Panc1 (cell line): ENCODE measurements at regions not wholly inside any gene's neighbourhood (a gene's known extent, or its start where the extent isn't known, plus 50 kb on each side); places are given as distances from the start of the nearest gene placed in this dataset.

ENCODE experiments used
- ATAC-seq: fragments of 200-7000 bp; cut with Tn5 transposase; 2 replicates; pipeline ENCODE4 v1.9.1; 2020; ENCODE audit warnings: mild to moderate bottlenecking, moderate library complexity
- BruUV-seq: library from RNA; stranded (reverse); fragments of 400-500 nt; replicated peaks from 2 replicates; lab custom pipeline; 2021; lab: Mats Ljungman, UMichigan
- CTCF ChIA-PET: fragments of 300-600 bp; sonication (Branson Sonifier 250); formaldehyde crosslinking; loops from one replicate; lab custom pipeline; 2022; ENCODE audit warnings: antibody characterized with exemption; lab: Charles Lee
- POLR2A ChIA-PET: fragments of 300-600 bp; sonication (Branson Sonifier 250); formaldehyde crosslinking; loops from one replicate; lab custom pipeline; 2022; ENCODE audit warnings: antibody characterized with exemption; lab: Charles Lee
- DNase-seq: peaks from one replicate; pipeline ENCODE4 v3.0.0-alpha.2; 2010; ENCODE audit warnings: low read depth, low spot score
- H3K27ac ChIP-seq: 2 replicates; pipeline ENCODE4 v1.5.1; 2011; ENCODE audit warnings: mild to moderate bottlenecking, low read length, inconsistent platforms
- H3K27me3 ChIP-seq: fragments of 200-500 bp; sonication (Bioruptor generic); 2 replicates; pipeline ENCODE4 v1.6.0; 2014; ENCODE audit warnings: low read length, inconsistent platforms; ENCODE audit not compliant: control insufficient read depth, insufficient read depth
- H3K36me3 ChIP-seq: fragments of 200-500 bp; sonication (Bioruptor generic); 2 replicates; pipeline ENCODE4 v1.5.1; 2014; ENCODE audit warnings: inconsistent platforms, mild to moderate bottlenecking, low read length, moderate library complexity; ENCODE audit not compliant: control insufficient read depth, insufficient read depth
- H3K4me1 ChIP-seq: 2 replicates; pipeline ENCODE4 v1.5.1; 2011; ENCODE audit warnings: inconsistent platforms, mild to moderate bottlenecking, low read length, moderate library complexity; ENCODE audit not compliant: control insufficient read depth, insufficient read depth
- H3K4me3 ChIP-seq, 2 experiments: 2 replicates each; pipeline ENCODE4 v1.5.1; 2011 to 2012; ENCODE audit warnings: low read depth in 2 of 2, low read length in 2 of 2, mild to moderate bottlenecking in 2 of 2, inconsistent platforms in 1 of 2, moderate library complexity in 1 of 2
- H3K9me3 ChIP-seq: fragments of 200-500 bp; sonication (Bioruptor generic); 2 replicates; pipeline ENCODE4 v1.5.1; 2014; ENCODE audit warnings: low read depth, mild to moderate bottlenecking, inconsistent platforms, low read length, moderate library complexity; ENCODE audit not compliant: control insufficient read depth, insufficient read depth
- POLR2AphosphoS5 ChIP-seq: IDR thresholded peaks from 2 replicates; pipeline ENCODE4 v1.6.1; 2012; ENCODE audit warnings: mild to moderate bottlenecking, low read depth, low read length, moderate library complexity
- SIN3A ChIP-seq: IDR thresholded peaks from 2 replicates; pipeline ENCODE4 v1.6.1; 2012; ENCODE audit warnings: low read depth, mild to moderate bottlenecking, low read length, moderate library complexity, borderline replicate concordance; ENCODE audit not compliant: insufficient read depth
- TCF7L2 ChIP-seq: IDR thresholded peaks from 2 replicates; pipeline ENCODE4 v1.6.1; 2011; ENCODE audit warnings: mild to moderate bottlenecking, low read depth, low read length, inconsistent platforms
- in situ Hi-C: cut with HindIII; loops from 2 replicates; pipeline ENCODE4 v1.10.0; 2016; ENCODE audit warnings: low sequenced_read_pairs, low pct_unique_long_range_greater_than_20kb
- intact Hi-C: fragments of 100-400 bp; cut with micrococcal nuclease; formaldehyde crosslinking; loops from one replicate; pipeline ENCODE4 v1.10.0; 2022; ENCODE audit not compliant: unreplicated experiment
- TF ChIP-seq, protein P1 (sequence below): fragments of 450-650 bp; IDR thresholded peaks from 2 replicates; pipeline ENCODE4 v1.5.1; 2017; ENCODE audit warnings: mild to moderate bottlenecking
- TF ChIP-seq, protein P2 (sequence below), 2 experiments: IDR thresholded peaks; 2 replicates each; pipeline ENCODE4 v1.6.1; 2011 to 2012; ENCODE audit warnings: low read depth in 2 of 2, control low read depth in 1 of 2, low read length in 1 of 2, mild to moderate bottlenecking in 1 of 2, moderate library complexity in 1 of 2; ENCODE audit not compliant: insufficient read depth in 1 of 2

DNA sequence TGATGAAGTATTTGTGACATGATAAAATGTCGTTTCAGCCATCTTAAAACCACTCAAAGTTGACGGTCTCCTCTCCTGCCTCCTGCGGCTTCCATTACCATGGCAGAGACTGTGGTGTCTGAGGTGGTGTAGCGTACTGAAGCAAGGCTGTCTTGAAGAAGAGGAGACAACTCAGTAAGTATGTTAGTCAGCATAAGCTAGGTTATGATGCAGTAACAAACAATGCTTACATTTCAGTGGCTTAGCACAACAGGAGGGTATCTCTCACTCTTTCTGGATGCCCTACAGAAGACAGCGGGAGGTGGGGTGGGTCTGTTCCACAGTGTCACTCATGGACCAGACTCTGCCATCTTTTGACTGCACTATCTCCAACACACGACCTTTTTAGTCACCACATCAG, 174.7 kb upstream of the AHI1 start:
- DNase-seq = no peak
- H3K9me3 ChIP-seq = no peaks in the 10 kb centered on the region
- in situ Hi-C loops (no loop called here), intact Hi-C loops (loop anchor here (10.0 kb wide), 1 partner anchor 553 kb away; no protein-coding TSS in a partner anchor)
- TF ChIP-seq SIN3A = no peak
- TF ChIP-seq, protein P1, sequence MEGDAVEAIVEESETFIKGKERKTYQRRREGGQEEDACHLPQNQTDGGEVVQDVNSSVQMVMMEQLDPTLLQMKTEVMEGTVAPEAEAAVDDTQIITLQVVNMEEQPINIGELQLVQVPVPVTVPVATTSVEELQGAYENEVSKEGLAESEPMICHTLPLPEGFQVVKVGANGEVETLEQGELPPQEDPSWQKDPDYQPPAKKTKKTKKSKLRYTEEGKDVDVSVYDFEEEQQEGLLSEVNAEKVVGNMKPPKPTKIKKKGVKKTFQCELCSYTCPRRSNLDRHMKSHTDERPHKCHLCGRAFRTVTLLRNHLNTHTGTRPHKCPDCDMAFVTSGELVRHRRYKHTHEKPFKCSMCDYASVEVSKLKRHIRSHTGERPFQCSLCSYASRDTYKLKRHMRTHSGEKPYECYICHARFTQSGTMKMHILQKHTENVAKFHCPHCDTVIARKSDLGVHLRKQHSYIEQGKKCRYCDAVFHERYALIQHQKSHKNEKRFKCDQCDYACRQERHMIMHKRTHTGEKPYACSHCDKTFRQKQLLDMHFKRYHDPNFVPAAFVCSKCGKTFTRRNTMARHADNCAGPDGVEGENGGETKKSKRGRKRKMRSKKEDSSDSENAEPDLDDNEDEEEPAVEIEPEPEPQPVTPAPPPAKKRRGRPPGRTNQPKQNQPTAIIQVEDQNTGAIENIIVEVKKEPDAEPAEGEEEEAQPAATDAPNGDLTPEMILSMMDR = no peak
- ChIA-PET POLR2A (no interaction called here), CTCF (no interaction called here)
- no peaks in the 10 kb centered on the region for H3K27me3 ChIP-seq
- H3K4me1 ChIP-seq = no peaks in the 10 kb centered on the region
- no peaks in the 10 kb centered on the region for H3K36me3 ChIP-seq
- ATAC-seq = no peak
- H3K27ac ChIP-seq = no peak overlapping the region
- BruUV-seq = no TSS peak
- H3K4me3 ChIP-seq = no peak overlapping the region

DNA sequence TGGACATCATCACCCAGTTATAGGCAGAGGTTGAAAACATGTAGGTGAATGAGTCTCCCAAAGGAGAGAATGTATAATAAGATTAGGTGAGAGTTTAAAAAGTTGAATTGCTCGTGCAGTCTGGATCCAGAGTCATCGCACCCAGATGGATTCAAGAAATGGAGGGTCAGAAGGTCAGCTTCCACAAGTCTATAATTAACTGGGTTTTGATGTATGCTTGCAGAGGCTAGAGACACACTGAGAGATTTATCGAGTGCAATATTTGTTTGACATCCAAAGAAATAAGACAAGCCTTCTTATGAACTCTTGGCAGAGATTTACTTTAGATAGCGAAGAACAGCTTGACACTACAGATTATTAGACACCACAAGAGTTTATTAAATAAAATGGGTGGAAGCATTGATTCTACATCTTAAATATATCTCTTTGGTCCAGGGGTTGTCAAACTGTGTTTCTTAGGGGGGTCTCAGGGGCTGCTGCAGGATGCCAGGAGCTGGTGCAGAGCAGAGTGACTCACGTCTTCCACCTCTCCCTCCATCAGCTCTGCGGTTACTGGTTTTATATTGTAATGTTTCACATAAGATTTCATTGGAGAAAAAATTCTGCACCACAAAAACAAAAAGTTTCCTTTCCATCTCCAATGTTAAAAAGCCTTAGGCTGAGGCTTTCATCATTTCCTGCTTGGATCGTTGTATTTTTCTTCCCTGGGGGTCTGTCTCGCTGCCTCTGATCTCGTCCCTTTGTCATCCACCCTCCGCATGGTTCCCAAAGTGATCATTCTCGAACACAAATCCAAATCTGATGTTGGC, 176.2 kb upstream of the AHI1 start:
- POLR2A ChIA-PET = no interaction called here
- Histone ChIP-seq H3K4me1 (no peaks in the 10 kb centered on the region), H3K27me3 (no peaks in the 10 kb centered on the region), H3K4me3 (no peak overlapping the region), H3K9me3 (no peaks in the 10 kb centered on the region), H3K36me3 (no peaks in the 10 kb centered on the region), H3K27ac (no peak overlapping the region)
- DNase-seq (no peak), ATAC-seq (no peak)
- intact Hi-C loops = loop anchor here (10.0 kb wide), 1 partner anchor 551 kb away; no protein-coding TSS in a partner anchor
- BruUV-seq = no TSS peak
- TF ChIP-seq SIN3A = no peak
- no peak for TF ChIP-seq TCF7L2
- CTCF ChIA-PET = no interaction called here
- in situ Hi-C loops = no loop called here

DNA sequence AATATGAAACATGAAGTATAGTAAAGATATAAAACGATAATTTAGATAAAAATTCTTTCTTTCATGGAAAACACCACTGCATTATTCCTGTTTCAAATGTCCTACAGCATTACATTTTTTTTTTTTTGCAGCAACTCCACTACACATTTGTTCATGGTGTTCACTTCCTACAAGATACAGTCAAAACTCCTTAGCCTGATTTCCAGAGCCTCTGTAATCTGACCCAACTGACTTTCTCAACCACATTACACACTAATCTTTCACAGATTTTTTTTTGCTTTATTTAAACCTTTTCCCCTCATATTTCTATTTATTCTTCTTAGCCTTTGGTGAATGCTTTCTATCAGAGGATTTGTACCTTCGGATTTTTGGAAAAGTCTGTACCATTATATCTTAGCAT, 176.5 kb upstream of the PDE7B start:
- no peak for DNase-seq
- H3K27ac ChIP-seq = no peak overlapping the region
- ChIA-PET POLR2A (no interaction called here), CTCF (no interaction called here)
- no peak for ATAC-seq
- in situ Hi-C loops (no loop called here), intact Hi-C loops (loop anchor here (10.0 kb wide), 1 partner anchor 550 kb away; no protein-coding TSS in a partner anchor)
- BruUV-seq = no TSS peak
- no peaks in the 10 kb centered on the region for H3K36me3 ChIP-seq
- TF ChIP-seq TCF7L2 (no peak), POLR2AphosphoS5 (no peak)
- TF ChIP-seq, protein P2, sequence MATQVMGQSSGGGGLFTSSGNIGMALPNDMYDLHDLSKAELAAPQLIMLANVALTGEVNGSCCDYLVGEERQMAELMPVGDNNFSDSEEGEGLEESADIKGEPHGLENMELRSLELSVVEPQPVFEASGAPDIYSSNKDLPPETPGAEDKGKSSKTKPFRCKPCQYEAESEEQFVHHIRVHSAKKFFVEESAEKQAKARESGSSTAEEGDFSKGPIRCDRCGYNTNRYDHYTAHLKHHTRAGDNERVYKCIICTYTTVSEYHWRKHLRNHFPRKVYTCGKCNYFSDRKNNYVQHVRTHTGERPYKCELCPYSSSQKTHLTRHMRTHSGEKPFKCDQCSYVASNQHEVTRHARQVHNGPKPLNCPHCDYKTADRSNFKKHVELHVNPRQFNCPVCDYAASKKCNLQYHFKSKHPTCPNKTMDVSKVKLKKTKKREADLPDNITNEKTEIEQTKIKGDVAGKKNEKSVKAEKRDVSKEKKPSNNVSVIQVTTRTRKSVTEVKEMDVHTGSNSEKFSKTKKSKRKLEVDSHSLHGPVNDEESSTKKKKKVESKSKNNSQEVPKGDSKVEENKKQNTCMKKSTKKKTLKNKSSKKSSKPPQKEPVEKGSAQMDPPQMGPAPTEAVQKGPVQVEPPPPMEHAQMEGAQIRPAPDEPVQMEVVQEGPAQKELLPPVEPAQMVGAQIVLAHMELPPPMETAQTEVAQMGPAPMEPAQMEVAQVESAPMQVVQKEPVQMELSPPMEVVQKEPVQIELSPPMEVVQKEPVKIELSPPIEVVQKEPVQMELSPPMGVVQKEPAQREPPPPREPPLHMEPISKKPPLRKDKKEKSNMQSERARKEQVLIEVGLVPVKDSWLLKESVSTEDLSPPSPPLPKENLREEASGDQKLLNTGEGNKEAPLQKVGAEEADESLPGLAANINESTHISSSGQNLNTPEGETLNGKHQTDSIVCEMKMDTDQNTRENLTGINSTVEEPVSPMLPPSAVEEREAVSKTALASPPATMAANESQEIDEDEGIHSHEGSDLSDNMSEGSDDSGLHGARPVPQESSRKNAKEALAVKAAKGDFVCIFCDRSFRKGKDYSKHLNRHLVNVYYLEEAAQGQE (IDR thresholded peaks at IDR 0.05; ENCODE audit: insufficient read depth in 1 of 2, low read depth in 2 of 2, low read length in 1 of 2) = no peak
- TF ChIP-seq, protein P1 = no peak
- H3K4me1 ChIP-seq = no peaks in the 10 kb centered on the region
- no peak overlapping the region for H3K4me3 ChIP-seq
- H3K27me3 ChIP-seq = no peaks in the 10 kb centered on the region
- H3K9me3 ChIP-seq = no peaks in the 10 kb centered on the region
